ENCODE measurements at regions not wholly inside any gene's neighbourhood (a gene's known extent, or its start where the extent isn't known, plus 50 kb on each side); places are given as distances from the start of the nearest gene placed in this dataset.

DNA sequence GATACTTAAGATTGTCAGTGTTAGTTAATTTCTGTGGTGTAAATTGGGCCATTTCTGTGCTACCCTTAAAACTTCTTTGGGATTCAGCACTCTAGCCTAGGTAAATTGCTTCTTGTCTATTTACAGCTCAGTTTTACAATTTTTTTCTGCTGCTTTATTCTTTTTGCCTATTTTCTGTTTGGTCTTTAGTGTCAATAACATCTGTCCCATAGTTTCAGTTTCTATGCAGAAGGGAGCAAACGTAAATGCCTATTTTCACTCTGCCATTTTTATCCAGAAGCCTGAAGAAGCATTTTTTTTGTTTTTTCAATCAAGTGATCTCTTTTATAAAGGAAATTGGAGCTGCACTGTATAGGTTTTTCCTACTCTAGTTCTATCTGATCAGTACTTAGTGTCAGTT is 564.9 kb upstream of the MEX3C start (continued):
- TF ChIP-seq ZNF138 (CRISPR knock-in tag; conservative IDR thresholded peaks at IDR 0.05) (no peak), JAZF1 (CRISPR knock-in tag; IDR thresholded peaks at IDR 0.05) (no peak), ZNF416 (CRISPR knock-in tag; IDR thresholded peaks at IDR 0.05) (no peak)
- TF ChIP-seq, protein P1, sequence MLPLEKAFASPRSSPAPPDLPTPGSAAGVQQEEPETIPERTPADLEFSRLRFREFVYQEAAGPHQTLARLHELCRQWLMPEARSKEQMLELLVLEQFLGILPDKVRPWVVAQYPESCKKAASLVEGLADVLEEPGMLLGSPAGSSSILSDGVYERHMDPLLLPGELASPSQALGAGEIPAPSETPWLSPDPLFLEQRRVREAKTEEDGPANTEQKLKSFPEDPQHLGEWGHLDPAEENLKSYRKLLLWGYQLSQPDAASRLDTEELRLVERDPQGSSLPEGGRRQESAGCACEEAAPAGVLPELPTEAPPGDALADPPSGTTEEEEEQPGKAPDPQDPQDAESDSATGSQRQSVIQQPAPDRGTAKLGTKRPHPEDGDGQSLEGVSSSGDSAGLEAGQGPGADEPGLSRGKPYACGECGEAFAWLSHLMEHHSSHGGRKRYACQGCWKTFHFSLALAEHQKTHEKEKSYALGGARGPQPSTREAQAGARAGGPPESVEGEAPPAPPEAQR (CRISPR knock-in tag; IDR thresholded peaks at IDR 0.05), result no peak
- TF ChIP-seq, protein P2, sequence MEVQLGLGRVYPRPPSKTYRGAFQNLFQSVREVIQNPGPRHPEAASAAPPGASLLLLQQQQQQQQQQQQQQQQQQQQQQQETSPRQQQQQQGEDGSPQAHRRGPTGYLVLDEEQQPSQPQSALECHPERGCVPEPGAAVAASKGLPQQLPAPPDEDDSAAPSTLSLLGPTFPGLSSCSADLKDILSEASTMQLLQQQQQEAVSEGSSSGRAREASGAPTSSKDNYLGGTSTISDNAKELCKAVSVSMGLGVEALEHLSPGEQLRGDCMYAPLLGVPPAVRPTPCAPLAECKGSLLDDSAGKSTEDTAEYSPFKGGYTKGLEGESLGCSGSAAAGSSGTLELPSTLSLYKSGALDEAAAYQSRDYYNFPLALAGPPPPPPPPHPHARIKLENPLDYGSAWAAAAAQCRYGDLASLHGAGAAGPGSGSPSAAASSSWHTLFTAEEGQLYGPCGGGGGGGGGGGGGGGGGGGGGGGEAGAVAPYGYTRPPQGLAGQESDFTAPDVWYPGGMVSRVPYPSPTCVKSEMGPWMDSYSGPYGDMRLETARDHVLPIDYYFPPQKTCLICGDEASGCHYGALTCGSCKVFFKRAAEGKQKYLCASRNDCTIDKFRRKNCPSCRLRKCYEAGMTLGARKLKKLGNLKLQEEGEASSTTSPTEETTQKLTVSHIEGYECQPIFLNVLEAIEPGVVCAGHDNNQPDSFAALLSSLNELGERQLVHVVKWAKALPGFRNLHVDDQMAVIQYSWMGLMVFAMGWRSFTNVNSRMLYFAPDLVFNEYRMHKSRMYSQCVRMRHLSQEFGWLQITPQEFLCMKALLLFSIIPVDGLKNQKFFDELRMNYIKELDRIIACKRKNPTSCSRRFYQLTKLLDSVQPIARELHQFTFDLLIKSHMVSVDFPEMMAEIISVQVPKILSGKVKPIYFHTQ (CRISPR knock-in tag; IDR thresholded peaks at IDR 0.05), result no peak
- TF ChIP-seq, protein P3, sequence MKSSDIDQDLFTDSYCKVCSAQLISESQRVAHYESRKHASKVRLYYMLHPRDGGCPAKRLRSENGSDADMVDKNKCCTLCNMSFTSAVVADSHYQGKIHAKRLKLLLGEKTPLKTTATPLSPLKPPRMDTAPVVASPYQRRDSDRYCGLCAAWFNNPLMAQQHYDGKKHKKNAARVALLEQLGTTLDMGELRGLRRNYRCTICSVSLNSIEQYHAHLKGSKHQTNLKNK (CRISPR knock-in tag; IDR thresholded peaks at IDR 0.05), result no peak

DNA sequence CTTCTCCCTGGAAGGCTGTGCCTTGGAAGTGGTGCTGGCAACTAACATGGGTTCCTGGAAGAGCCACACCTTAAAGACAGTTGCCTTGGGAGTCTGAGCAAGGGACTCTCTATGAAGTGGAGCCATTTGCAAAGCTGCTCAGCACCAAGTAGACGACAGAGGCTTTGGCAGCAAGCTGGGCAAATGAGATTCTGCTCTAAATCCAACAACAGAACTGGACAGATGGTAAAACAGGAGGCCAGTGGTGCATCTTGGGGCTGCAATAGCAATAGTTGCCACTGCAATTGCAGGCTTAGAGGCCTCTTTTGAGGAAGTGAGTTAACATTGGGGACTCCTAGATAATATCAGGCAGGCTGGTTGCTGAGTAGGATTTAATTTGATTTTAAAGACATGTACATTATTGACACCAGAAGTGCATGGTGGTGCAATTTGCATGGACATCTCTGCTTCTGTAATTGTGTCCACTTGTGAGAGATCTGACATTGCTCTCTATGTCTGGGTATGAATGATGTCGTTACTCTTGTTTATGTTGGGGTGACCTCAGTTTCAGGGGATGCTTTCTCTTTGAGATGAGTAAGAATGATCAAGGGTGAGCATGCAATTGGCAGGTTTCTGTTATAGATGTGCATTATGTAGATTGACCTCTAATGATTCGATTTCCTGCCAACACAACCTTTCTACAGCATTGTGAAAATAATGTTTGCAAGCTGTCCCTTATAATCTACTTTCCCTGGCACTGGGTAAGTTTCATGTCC is 568.3 kb upstream of the MEX3C start:
- Mint-ChIP-seq H3K27ac (no peak overlapping the region), H3K4me1 (no peaks in the 10 kb centered on the region), H3K4me3 (no peak overlapping the region), H3K9me3 (no peaks in the 10 kb centered on the region), H3K27me3 (ENCODE audit: low read depth) (no peaks in the 10 kb centered on the region), H3K36me3 (no peaks in the 10 kb centered on the region)
- ChIA-PET CTCF (no interaction called here), POLR2A (no interaction called here)
- no peak for ATAC-seq
- DNase-seq (ENCODE audit: low spot score), result no peak
- TF ChIP-seq IRF2 (CRISPR knock-in tag; IDR thresholded peaks at IDR 0.05; ENCODE audit: borderline replicate concordance, low read depth) (no peak), ZNF263 (CRISPR knock-in tag; IDR thresholded peaks at IDR 0.05; ENCODE audit: low read depth) (no peak), OVOL2 (CRISPR knock-in tag; IDR thresholded peaks at IDR 0.05; ENCODE audit: borderline replicate concordance) (no peak), ZBTB21 (CRISPR knock-in tag; IDR thresholded peaks at IDR 0.05; ENCODE audit: borderline replicate concordance) (no peak), ZNF396 (CRISPR knock-in tag; IDR thresholded peaks at IDR 0.05; ENCODE audit: borderline replicate concordance) (no peak), TP53 (CRISPR knock-in tag; IDR thresholded peaks at IDR 0.05) (no peak)
- TF ChIP-seq, protein P4, sequence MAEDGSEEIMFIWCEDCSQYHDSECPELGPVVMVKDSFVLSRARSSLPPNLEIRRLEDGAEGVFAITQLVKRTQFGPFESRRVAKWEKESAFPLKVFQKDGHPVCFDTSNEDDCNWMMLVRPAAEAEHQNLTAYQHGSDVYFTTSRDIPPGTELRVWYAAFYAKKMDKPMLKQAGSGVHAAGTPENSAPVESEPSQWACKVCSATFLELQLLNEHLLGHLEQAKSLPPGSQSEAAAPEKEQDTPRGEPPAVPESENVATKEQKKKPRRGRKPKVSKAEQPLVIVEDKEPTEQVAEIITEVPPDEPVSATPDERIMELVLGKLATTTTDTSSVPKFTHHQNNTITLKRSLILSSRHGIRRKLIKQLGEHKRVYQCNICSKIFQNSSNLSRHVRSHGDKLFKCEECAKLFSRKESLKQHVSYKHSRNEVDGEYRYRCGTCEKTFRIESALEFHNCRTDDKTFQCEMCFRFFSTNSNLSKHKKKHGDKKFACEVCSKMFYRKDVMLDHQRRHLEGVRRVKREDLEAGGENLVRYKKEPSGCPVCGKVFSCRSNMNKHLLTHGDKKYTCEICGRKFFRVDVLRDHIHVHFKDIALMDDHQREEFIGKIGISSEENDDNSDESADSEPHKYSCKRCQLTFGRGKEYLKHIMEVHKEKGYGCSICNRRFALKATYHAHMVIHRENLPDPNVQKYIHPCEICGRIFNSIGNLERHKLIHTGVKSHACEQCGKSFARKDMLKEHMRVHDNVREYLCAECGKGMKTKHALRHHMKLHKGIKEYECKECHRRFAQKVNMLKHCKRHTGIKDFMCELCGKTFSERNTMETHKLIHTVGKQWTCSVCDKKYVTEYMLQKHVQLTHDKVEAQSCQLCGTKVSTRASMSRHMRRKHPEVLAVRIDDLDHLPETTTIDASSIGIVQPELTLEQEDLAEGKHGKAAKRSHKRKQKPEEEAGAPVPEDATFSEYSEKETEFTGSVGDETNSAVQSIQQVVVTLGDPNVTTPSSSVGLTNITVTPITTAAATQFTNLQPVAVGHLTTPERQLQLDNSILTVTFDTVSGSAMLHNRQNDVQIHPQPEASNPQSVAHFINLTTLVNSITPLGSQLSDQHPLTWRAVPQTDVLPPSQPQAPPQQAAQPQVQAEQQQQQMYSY (CRISPR knock-in tag; IDR thresholded peaks at IDR 0.05), result no peak
- TF ChIP-seq, protein P5, sequence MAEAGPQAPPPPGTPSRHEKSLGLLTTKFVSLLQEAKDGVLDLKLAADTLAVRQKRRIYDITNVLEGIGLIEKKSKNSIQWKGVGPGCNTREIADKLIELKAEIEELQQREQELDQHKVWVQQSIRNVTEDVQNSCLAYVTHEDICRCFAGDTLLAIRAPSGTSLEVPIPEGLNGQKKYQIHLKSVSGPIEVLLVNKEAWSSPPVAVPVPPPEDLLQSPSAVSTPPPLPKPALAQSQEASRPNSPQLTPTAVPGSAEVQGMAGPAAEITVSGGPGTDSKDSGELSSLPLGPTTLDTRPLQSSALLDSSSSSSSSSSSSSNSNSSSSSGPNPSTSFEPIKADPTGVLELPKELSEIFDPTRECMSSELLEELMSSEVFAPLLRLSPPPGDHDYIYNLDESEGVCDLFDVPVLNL (CRISPR knock-in tag; IDR thresholded peaks at IDR 0.05; ENCODE audit: borderline replicate concordance, low read depth), result no peak
- TF ChIP-seq, protein P6, sequence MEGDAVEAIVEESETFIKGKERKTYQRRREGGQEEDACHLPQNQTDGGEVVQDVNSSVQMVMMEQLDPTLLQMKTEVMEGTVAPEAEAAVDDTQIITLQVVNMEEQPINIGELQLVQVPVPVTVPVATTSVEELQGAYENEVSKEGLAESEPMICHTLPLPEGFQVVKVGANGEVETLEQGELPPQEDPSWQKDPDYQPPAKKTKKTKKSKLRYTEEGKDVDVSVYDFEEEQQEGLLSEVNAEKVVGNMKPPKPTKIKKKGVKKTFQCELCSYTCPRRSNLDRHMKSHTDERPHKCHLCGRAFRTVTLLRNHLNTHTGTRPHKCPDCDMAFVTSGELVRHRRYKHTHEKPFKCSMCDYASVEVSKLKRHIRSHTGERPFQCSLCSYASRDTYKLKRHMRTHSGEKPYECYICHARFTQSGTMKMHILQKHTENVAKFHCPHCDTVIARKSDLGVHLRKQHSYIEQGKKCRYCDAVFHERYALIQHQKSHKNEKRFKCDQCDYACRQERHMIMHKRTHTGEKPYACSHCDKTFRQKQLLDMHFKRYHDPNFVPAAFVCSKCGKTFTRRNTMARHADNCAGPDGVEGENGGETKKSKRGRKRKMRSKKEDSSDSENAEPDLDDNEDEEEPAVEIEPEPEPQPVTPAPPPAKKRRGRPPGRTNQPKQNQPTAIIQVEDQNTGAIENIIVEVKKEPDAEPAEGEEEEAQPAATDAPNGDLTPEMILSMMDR (IDR thresholded peaks at IDR 0.05), result no peak
- TF ChIP-seq, protein P7, sequence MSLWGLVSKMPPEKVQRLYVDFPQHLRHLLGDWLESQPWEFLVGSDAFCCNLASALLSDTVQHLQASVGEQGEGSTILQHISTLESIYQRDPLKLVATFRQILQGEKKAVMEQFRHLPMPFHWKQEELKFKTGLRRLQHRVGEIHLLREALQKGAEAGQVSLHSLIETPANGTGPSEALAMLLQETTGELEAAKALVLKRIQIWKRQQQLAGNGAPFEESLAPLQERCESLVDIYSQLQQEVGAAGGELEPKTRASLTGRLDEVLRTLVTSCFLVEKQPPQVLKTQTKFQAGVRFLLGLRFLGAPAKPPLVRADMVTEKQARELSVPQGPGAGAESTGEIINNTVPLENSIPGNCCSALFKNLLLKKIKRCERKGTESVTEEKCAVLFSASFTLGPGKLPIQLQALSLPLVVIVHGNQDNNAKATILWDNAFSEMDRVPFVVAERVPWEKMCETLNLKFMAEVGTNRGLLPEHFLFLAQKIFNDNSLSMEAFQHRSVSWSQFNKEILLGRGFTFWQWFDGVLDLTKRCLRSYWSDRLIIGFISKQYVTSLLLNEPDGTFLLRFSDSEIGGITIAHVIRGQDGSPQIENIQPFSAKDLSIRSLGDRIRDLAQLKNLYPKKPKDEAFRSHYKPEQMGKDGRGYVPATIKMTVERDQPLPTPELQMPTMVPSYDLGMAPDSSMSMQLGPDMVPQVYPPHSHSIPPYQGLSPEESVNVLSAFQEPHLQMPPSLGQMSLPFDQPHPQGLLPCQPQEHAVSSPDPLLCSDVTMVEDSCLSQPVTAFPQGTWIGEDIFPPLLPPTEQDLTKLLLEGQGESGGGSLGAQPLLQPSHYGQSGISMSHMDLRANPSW (CRISPR knock-in tag; conservative IDR thresholded peaks at IDR 0.05; ENCODE audit: low read depth), result no peak
- TF ChIP-seq, protein P8, sequence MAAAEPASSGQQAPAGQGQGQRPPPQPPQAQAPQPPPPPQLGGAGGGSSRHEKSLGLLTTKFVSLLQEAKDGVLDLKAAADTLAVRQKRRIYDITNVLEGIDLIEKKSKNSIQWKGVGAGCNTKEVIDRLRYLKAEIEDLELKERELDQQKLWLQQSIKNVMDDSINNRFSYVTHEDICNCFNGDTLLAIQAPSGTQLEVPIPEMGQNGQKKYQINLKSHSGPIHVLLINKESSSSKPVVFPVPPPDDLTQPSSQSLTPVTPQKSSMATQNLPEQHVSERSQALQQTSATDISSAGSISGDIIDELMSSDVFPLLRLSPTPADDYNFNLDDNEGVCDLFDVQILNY (CRISPR knock-in tag; IDR thresholded peaks at IDR 0.05), result no peak
